GM12865 (cell line): ENCODE measurements at regions not wholly inside any gene's neighbourhood (a gene's known extent, or its start where the extent isn't known, plus 50 kb on each side); places are given as distances from the start of the nearest gene placed in this dataset.

Source experiments
- DNase-seq: peaks from one replicate; pipeline ENCODE4 v3.0.0; 2010; ENCODE audit warnings: low read depth
- H3K4me3 ChIP-seq: 2 replicates; pipeline ENCODE4 v1.5.1; 2011; ENCODE audit warnings: mild to moderate bottlenecking, low read depth, low read length, control low read depth
- CTCF ChIP-seq: IDR thresholded peaks from 2 replicates; pipeline ENCODE4 v1.5.1; 2011; ENCODE audit warnings: low read length, control low read depth, low read depth, inconsistent platforms; ENCODE audit not compliant: insufficient read depth; ENCODE audit errors: missing control alignments

- DNase-seq: peak; percentile 38
- no peak overlapping the region for H3K4me3 ChIP-seq
- no peak for TF ChIP-seq CTCF
Observed at GRCh38 chr13:48892053-48892687, 83.5 kb upstream of the FNDC3A start.

GRCh38 chr13:48892688-48893075, 83.0 kb upstream of the FNDC3A start:
- H3K4me3 ChIP-seq: no peak overlapping the region
- TF ChIP-seq CTCF: no peak
- DNase-seq: no peak

- H3K4me3 ChIP-seq: no peak overlapping the region
- no peak for DNase-seq
- TF ChIP-seq CTCF: no peak
Observed at GRCh38 chr13:48896312-48896711, 79.4 kb upstream of the FNDC3A start.

- no peak overlapping the region for H3K4me3 ChIP-seq
- no peak for DNase-seq
- no peak for TF ChIP-seq CTCF
Observed at GRCh38 chr13:48901781-48902180, 73.9 kb upstream of the FNDC3A start.

- H3K4me3 ChIP-seq: no peak overlapping the region
- no peak for TF ChIP-seq CTCF
- DNase-seq: no peak
Observed at GRCh38 chr13:48902368-48902767, 73.3 kb upstream of the FNDC3A start.

GRCh38 chr13:48904668-48905290, 70.9 kb upstream of the FNDC3A start:
- no peak for DNase-seq
- H3K4me3 ChIP-seq: no peak overlapping the region
- TF ChIP-seq CTCF: no peak

GRCh38 chr13:48906200-48906599, 69.5 kb upstream of the FNDC3A start:
- no peak for TF ChIP-seq CTCF
- DNase-seq: no peak

More at GRCh38 chr13:48906200-48906599, 69.5 kb upstream of the FNDC3A start:
- no peak overlapping the region for H3K4me3 ChIP-seq
